ENCODE measurements at regions not wholly inside any gene's neighbourhood (a gene's known extent, or its start where the extent isn't known, plus 50 kb on each side); places are given as distances from the start of the nearest gene placed in this dataset.

DNA sequence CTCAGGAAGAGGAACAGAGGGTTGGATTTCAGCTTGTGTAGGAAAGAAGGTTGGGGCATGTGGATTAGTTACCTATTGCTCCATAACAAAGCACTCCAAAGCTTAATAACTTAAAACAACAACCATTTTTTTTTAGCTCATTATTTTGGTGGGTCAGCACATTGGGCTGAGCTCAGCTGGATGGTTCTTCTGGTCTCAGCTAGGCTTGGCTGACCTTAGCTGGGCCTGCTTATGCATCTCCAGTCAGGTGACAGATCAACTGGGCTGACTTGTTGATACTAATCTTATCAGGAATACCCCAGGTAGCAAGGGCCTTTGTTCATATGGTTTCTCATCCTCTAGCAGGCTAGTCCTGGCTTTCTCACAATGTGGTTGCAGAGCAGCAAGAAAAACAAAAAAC, 106.4 kb downstream of the C11orf91 start:
- TF ChIP-seq, protein P1, sequence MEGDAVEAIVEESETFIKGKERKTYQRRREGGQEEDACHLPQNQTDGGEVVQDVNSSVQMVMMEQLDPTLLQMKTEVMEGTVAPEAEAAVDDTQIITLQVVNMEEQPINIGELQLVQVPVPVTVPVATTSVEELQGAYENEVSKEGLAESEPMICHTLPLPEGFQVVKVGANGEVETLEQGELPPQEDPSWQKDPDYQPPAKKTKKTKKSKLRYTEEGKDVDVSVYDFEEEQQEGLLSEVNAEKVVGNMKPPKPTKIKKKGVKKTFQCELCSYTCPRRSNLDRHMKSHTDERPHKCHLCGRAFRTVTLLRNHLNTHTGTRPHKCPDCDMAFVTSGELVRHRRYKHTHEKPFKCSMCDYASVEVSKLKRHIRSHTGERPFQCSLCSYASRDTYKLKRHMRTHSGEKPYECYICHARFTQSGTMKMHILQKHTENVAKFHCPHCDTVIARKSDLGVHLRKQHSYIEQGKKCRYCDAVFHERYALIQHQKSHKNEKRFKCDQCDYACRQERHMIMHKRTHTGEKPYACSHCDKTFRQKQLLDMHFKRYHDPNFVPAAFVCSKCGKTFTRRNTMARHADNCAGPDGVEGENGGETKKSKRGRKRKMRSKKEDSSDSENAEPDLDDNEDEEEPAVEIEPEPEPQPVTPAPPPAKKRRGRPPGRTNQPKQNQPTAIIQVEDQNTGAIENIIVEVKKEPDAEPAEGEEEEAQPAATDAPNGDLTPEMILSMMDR (IDR thresholded peaks at IDR 0.05): no peak
- TF ChIP-seq POLR2A (IDR thresholded peaks at IDR 0.05) (no peak), POLR2AphosphoS5 (IDR thresholded peaks at IDR 0.05) (no peak)
